Stomach smooth muscle (tissue), 2 donors: ENCODE measurements at regions not wholly inside any gene's neighbourhood (a gene's known extent, or its start where the extent isn't known, plus 50 kb on each side); places are given as distances from the start of the nearest gene placed in this dataset.

Experiments
- H3K27ac ChIP-seq: one replicate; pipeline ENCODE4 v1.7.0; 2013; ENCODE audit warnings: mild to moderate bottlenecking, low read length, inconsistent platforms
- H3K27me3 ChIP-seq, 2 donors: one replicate each; pipeline ENCODE4 v1.7.0; 2013; ENCODE audit warnings: low read length in 2 of 2; ENCODE audit not compliant: insufficient read depth in 2 of 2, control insufficient read depth in 1 of 2
- H3K36me3 ChIP-seq, 2 donors: one replicate each; pipeline ENCODE4 v1.7.0; 2013; ENCODE audit warnings: low read length in 2 of 2; ENCODE audit not compliant: control insufficient read depth in 2 of 2, insufficient read depth in 2 of 2
- H3K4me1 ChIP-seq: one replicate; pipeline ENCODE4 v1.7.0; 2013; ENCODE audit warnings: low read length; ENCODE audit not compliant: control insufficient read depth, insufficient read depth
- H3K4me3 ChIP-seq, 2 donors: one replicate each; pipeline ENCODE4 v1.7.0; 2013; ENCODE audit warnings: low read length in 2 of 2
- H3K9ac ChIP-seq, 2 donors: one replicate each; pipeline ENCODE4 v1.7.0; 2013; ENCODE audit warnings: low read length in 2 of 2, mild to moderate bottlenecking in 1 of 2
- H3K9me3 ChIP-seq, 2 donors: one replicate each; pipeline ENCODE4 v1.7.0; 2013; ENCODE audit warnings: low read length in 2 of 2; ENCODE audit not compliant: control insufficient read depth in 2 of 2
- donor health status: healthy.
- donor health status: Pancreatic carcinoma.

GRCh38 chr2:16561676-16562075 lies 104.0 kb downstream of the CYRIA start:
- Histone ChIP-seq H3K36me3 (peaks cover 46 to 51% of the 10 kb centered on the region in 2 donors), H3K4me3 (no peak overlapping the region), H3K9me3 (no peaks in the 10 kb centered on the region), H3K9ac (no peak overlapping the region), H3K4me1 (no peaks in the 10 kb centered on the region), H3K27ac (no peak overlapping the region), H3K27me3 (no peaks in the 10 kb centered on the region)

GRCh38 chr2:16561251-16561650 lies 104.4 kb downstream of the CYRIA start:
- Histone ChIP-seq H3K4me3 (no peak overlapping the region), H3K36me3 (peaks cover 50 to 54% of the 10 kb centered on the region in 2 donors), H3K9me3 (no peaks in the 10 kb centered on the region), H3K27ac (no peak overlapping the region), H3K4me1 (no peaks in the 10 kb centered on the region), H3K27me3 (no peaks in the 10 kb centered on the region), H3K9ac (no peak overlapping the region)

- peaks cover 55 to 59% of the 10 kb centered on the region in 2 donors for H3K36me3 ChIP-seq
- no peak overlapping the region for H3K9ac ChIP-seq
- no peak overlapping the region for H3K4me3 ChIP-seq
- no peak overlapping the region for H3K27ac ChIP-seq
- H3K27me3 ChIP-seq, result no peaks in the 10 kb centered on the region
- H3K4me1 ChIP-seq, result no peaks in the 10 kb centered on the region
- no peaks in the 10 kb centered on the region for H3K9me3 ChIP-seq
These were observed 106.2 kb downstream of the CYRIA start for GRCh38 chr2:16559278-16560067.

- Histone ChIP-seq H3K4me1 (no peaks in the 10 kb centered on the region), H3K27me3 (no peaks in the 10 kb centered on the region), H3K9me3 (no peaks in the 10 kb centered on the region), H3K4me3 (no peak overlapping the region), H3K9ac (no peak overlapping the region), H3K27ac (no peak overlapping the region), H3K36me3 (peaks cover 46% of the 10 kb centered on the region in 2 donors)
These were observed 111.5 kb downstream of the CYRIA start for GRCh38 chr2:16554060-16554583.

GRCh38 chr2:16553226-16553625 lies 112.4 kb downstream of the CYRIA start:
- Histone ChIP-seq H3K36me3 (peaks cover 37 to 38% of the 10 kb centered on the region in 2 donors), H3K9me3 (no peaks in the 10 kb centered on the region), H3K27ac (no peak overlapping the region), H3K27me3 (no peaks in the 10 kb centered on the region), H3K4me1 (no peaks in the 10 kb centered on the region), H3K9ac (no peak overlapping the region), H3K4me3 (no peak overlapping the region)

GRCh38 chr2:16552202-16552601 lies 113.4 kb downstream of the CYRIA start:
- Histone ChIP-seq H3K9ac (no peak overlapping the region), H3K9me3 (no peaks in the 10 kb centered on the region), H3K36me3 (peaks cover 31 to 33% of the 10 kb centered on the region in 2 donors), H3K27ac (no peak overlapping the region), H3K4me3 (no peak overlapping the region), H3K4me1 (no peaks in the 10 kb centered on the region), H3K27me3 (no peaks in the 10 kb centered on the region)

GRCh38 chr2:16548036-16548435 lies 117.6 kb downstream of the CYRIA start:
- Histone ChIP-seq H3K4me1 (no peaks in the 10 kb centered on the region), H3K4me3 (no peak overlapping the region), H3K36me3 (peaks cover 7 to 8% of the 10 kb centered on the region in 2 donors), H3K27me3 (no peaks in the 10 kb centered on the region), H3K27ac (no peak overlapping the region), H3K9ac (no peak overlapping the region), H3K9me3 (no peaks in the 10 kb centered on the region)

- H3K9me3 ChIP-seq, result no peaks in the 10 kb centered on the region
- H3K27ac ChIP-seq, result no peak overlapping the region
These were observed 119.4 kb downstream of the CYRIA start for GRCh38 chr2:16546128-16546754.

GRCh38 chr2:16538707-16539106 lies 126.9 kb downstream of the CYRIA start:
- H3K9me3 ChIP-seq, result no peaks in the 10 kb centered on the region
- H3K27me3 ChIP-seq, result no peaks in the 10 kb centered on the region
- H3K27ac ChIP-seq, result no peak overlapping the region
- H3K36me3 ChIP-seq, result no peaks in the 10 kb centered on the region
- H3K4me3 ChIP-seq, result no peak overlapping the region
- no peaks in the 10 kb centered on the region for H3K4me1 ChIP-seq
- H3K9ac ChIP-seq, result no peak overlapping the region

More at GRCh38 chr2:16546128-16546754, 119.4 kb downstream of the CYRIA start:
- Histone ChIP-seq H3K9ac (no peak overlapping the region), H3K27me3 (no peaks in the 10 kb centered on the region), H3K4me1 (no peaks in the 10 kb centered on the region), H3K4me3 (no peak overlapping the region), H3K36me3 (no peaks in the 10 kb centered on the region)

- Histone ChIP-seq H3K4me1 (no peaks in the 10 kb centered on the region), H3K9ac (no peak overlapping the region), H3K27me3 (no peaks in the 10 kb centered on the region), H3K27ac (no peak overlapping the region), H3K9me3 (no peaks in the 10 kb centered on the region), H3K36me3 (no peaks in the 10 kb centered on the region), H3K4me3 (no peak overlapping the region)
These were observed 128.3 kb downstream of the CYRIA start for GRCh38 chr2:16537347-16537746.

- Histone ChIP-seq H3K27me3 (peaks cover 0 to 1% of the 10 kb centered on the region in 2 donors), H3K4me3 (no peak overlapping the region), H3K9me3 (no peaks in the 10 kb centered on the region), H3K4me1 (no peaks in the 10 kb centered on the region), H3K36me3 (no peaks in the 10 kb centered on the region), H3K9ac (no peak overlapping the region), H3K27ac (no peak overlapping the region)
These were observed 139.4 kb downstream of the CYRIA start for GRCh38 chr2:16526193-16526592.
